GM23338 (cell line): ENCODE measurements at regions not wholly inside any gene's neighbourhood (a gene's known extent, or its start where the extent isn't known, plus 50 kb on each side); places are given as distances from the start of the nearest gene placed in this dataset.

ENCODE experiments used
- ATAC-seq: fragments of 200-7000 bp; cut with Tn5 transposase; 3 replicates; pipeline ENCODE4 v1.9.1; 2020
- DNase-seq: peaks from one replicate; pipeline ENCODE4 v3.0.0-alpha.2; 2015; ENCODE audit warnings: low spot score
- H2AFZ ChIP-seq: fragments of 200-600 bp; sonication (generic); 2 replicates; pipeline ENCODE4 v1.8.0; 2016; ENCODE audit warnings: antibody characterized with exemption, mild to moderate bottlenecking, moderate library complexity
- H3F3A ChIP-seq: fragments of 200-600 bp; sonication (generic); replicated peaks from 2 replicates; pipeline ENCODE4 v1.8.0; 2017; ENCODE audit warnings: antibody characterized with exemption, mixed run types, low read depth
- H3K27ac ChIP-seq: fragments of 200-600 bp; sonication (generic); 2 replicates; pipeline ENCODE4 v1.6.1; 2016; ENCODE audit warnings: low read depth
- H3K27me3 ChIP-seq: fragments of 200-600 bp; sonication (generic); 2 replicates; pipeline ENCODE4 v1.8.0; 2016; ENCODE audit warnings: mild to moderate bottlenecking, mixed run types, moderate library complexity; ENCODE audit not compliant: insufficient read depth
- H3K36me3 ChIP-seq: fragments of 200-600 bp; sonication (generic); 2 replicates; pipeline ENCODE4 v1.8.0; 2016; ENCODE audit warnings: mild to moderate bottlenecking; ENCODE audit not compliant: insufficient read depth
- H3K4me1 ChIP-seq: fragments of 200-600 bp; sonication (generic); 2 replicates; pipeline ENCODE4 v1.8.0; 2016; ENCODE audit warnings: mild to moderate bottlenecking, moderate library complexity; ENCODE audit not compliant: insufficient read depth
- H3K4me2 ChIP-seq: fragments of 200-600 bp; sonication (generic); 2 replicates; pipeline ENCODE4 v1.7.1; 2017; ENCODE audit warnings: mixed run types
- H3K4me3 ChIP-seq: fragments of 200-600 bp; sonication (generic); 2 replicates; pipeline ENCODE4 v1.6.1; 2016; ENCODE audit warnings: mixed run types
- H3K79me2 ChIP-seq: fragments of 200-600 bp; sonication (generic); replicated peaks from 2 replicates; pipeline ENCODE4 v1.8.0; 2017; ENCODE audit warnings: mild to moderate bottlenecking; ENCODE audit not compliant: insufficient read depth
- H3K9me2 ChIP-seq: fragments of 200-600 bp; sonication (generic); 2 replicates; pipeline ENCODE4 v1.8.0; 2017; ENCODE audit not compliant: insufficient read depth
- H4K20me1 ChIP-seq: fragments of 200-600 bp; sonication (generic); replicated peaks from 2 replicates; pipeline ENCODE4 v1.8.0; 2017; ENCODE audit warnings: mild to moderate bottlenecking; ENCODE audit not compliant: insufficient read depth
- H3K27ac Mint-ChIP-seq: 2 replicates; pipeline ENCODE4 v1.8.0; 2020; ENCODE audit warnings: inconsistent platforms, mild to moderate bottlenecking, moderate library complexity, mixed read lengths
- H3K27me3 Mint-ChIP-seq: 3 replicates; pipeline ENCODE4 v1.8.0; 2022; ENCODE audit warnings: low read depth, mild to moderate bottlenecking, moderate library complexity, mixed read lengths, inconsistent platforms; ENCODE audit not compliant: insufficient read depth, poor library complexity
- H3K36me3 Mint-ChIP-seq: 3 replicates; pipeline ENCODE4 v1.8.0; 2021; ENCODE audit warnings: low read depth, mild to moderate bottlenecking, inconsistent platforms, moderate library complexity, mixed read lengths
- H3K4me1 Mint-ChIP-seq: 3 replicates; pipeline ENCODE4 v1.8.0; 2020; ENCODE audit warnings: mild to moderate bottlenecking, inconsistent platforms, mixed read lengths
- H3K4me3 Mint-ChIP-seq: 3 replicates; pipeline ENCODE4 v1.8.0; 2021; ENCODE audit warnings: moderate library complexity, mild to moderate bottlenecking, inconsistent platforms, mixed read lengths
- H3K9me3 Mint-ChIP-seq: 3 replicates; pipeline ENCODE4 v1.8.0; 2020; ENCODE audit warnings: moderate library complexity, mild to moderate bottlenecking, inconsistent platforms, mixed read lengths
- CREB1 ChIP-seq: fragments of 250-450 bp; sonication (Bioruptor Pico); IDR thresholded peaks from 2 replicates; pipeline ENCODE4 v1.5.0; 2020; ENCODE audit warnings: low read depth, mild to moderate bottlenecking, moderate library complexity
- CTCF ChIP-seq, 2 experiments: fragments of 200-600 bp in 1 of 2; sonication (generic) in 1 of 2; conservative IDR thresholded peaks; 2 replicates each; pipeline versions ENCODE4 v1.5.1 to v1.6.1; 2016 to 2017; ENCODE audit warnings: antibody characterized with exemption in 2 of 2, low read depth in 2 of 2, mild to moderate bottlenecking in 2 of 2, moderate library complexity in 1 of 2
- ETS1 ChIP-seq: IDR thresholded peaks from 2 replicates; pipeline ENCODE4 v1.6.1; 2016; ENCODE audit warnings: antibody characterized with exemption
- EZH2 ChIP-seq: fragments of 200-600 bp; sonication (generic); IDR thresholded peaks from one replicate; pipeline ENCODE4 v1.8.0; 2017; ENCODE audit warnings: antibody characterized with exemption, mild to moderate bottlenecking, low read depth; ENCODE audit not compliant: unreplicated experiment
- EZH2phosphoT487 ChIP-seq: fragments of 200-600 bp; sonication (generic); IDR thresholded peaks from one replicate; pipeline ENCODE4 v1.8.1; 2018; ENCODE audit warnings: antibody characterized with exemption; ENCODE audit not compliant: unreplicated experiment
- JUNB ChIP-seq: IDR thresholded peaks from one replicate; pipeline ENCODE4 v1.6.1; 2016; ENCODE audit warnings: antibody characterized with exemption; ENCODE audit not compliant: unreplicated experiment
- NANOG ChIP-seq: IDR thresholded peaks from 2 replicates; pipeline ENCODE4 v1.6.1; 2016; ENCODE audit warnings: antibody characterized with exemption, borderline replicate concordance
- POLR2AphosphoS5 ChIP-seq: IDR thresholded peaks from 2 replicates; pipeline ENCODE4 v1.6.1; 2016; ENCODE audit warnings: antibody characterized with exemption, low read depth
- REST ChIP-seq: IDR thresholded peaks from one replicate; pipeline ENCODE4 v1.6.1; 2018; ENCODE audit warnings: antibody characterized with exemption; ENCODE audit not compliant: unreplicated experiment
- STAT1 ChIP-seq: IDR thresholded peaks from one replicate; pipeline ENCODE4 v1.6.1; 2016; ENCODE audit warnings: antibody characterized with exemption; ENCODE audit not compliant: unreplicated experiment
- ZNF114 ChIP-seq: fragments of 250-450 bp; sonication (Bioruptor Pico); IDR thresholded peaks from 2 replicates; pipeline ENCODE4 v1.5.0; 2020; ENCODE audit warnings: mild to moderate bottlenecking, moderate library complexity
- ZNF331 ChIP-seq: fragments of 250-450 bp; sonication (Bioruptor Pico); IDR thresholded peaks from 2 replicates; pipeline ENCODE4 v1.5.0; 2020; ENCODE audit warnings: low read depth, mild to moderate bottlenecking, moderate library complexity
- TF ChIP-seq, protein P1 (sequence below): fragments of 250-450 bp; sonication (Bioruptor Pico); IDR thresholded peaks from 2 replicates; pipeline ENCODE4 v1.5.0; 2020; ENCODE audit warnings: mild to moderate bottlenecking, moderate library complexity

DNA sequence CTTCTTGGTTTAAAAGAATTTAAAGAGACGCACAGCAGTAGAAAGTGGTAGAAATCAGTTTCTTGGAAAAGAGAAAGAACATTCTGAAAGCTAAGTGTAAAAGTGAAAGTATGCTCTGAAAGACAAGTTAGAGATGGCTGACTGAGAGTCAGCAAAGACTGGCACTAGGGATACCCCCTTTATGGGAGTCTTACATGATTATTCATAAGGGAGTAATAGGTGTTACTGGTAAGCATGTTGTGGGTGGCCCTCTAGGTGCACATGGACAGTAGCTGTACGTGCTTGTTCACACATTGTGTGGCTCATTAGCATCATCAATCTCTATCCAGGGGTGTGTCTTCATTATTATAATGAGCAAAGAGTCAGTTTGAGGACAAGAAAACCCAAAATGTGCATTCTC is 816.2 kb downstream of the CBLN2 start:
- H3K4me3 ChIP-seq: no peak overlapping the region
- no peaks in the 10 kb centered on the region for H3K27me3 ChIP-seq
- Mint-ChIP-seq H3K27ac (no peak overlapping the region), H3K4me1 (no peaks in the 10 kb centered on the region), H3K36me3 (peaks cover 31% of the 10 kb centered on the region), H3K4me3 (no peak overlapping the region), H3K9me3 (peaks cover 89% of the 10 kb centered on the region), H3K27me3 (no peaks in the 10 kb centered on the region)
- ATAC-seq (no peak), DNase-seq (no peak)
- no peaks in the 10 kb centered on the region for H4K20me1 ChIP-seq
- no peaks in the 10 kb centered on the region for H3K9me2 ChIP-seq
- H3F3A ChIP-seq: no peaks in the 10 kb centered on the region
- no peak overlapping the region for H3K4me2 ChIP-seq
- no peaks in the 10 kb centered on the region for H3K79me2 ChIP-seq
- no peaks in the 10 kb centered on the region for H3K4me1 ChIP-seq
- peaks cover 8% of the 10 kb centered on the region for H3K36me3 ChIP-seq
- no peak overlapping the region for H3K27ac ChIP-seq
- H2AFZ ChIP-seq: no peak overlapping the region
- TF ChIP-seq ETS1 (no peak), STAT1 (no peak), CTCF (conservative IDR thresholded peaks at IDR 0.05; ENCODE audit: low read depth in 2 of 2) (no peak), NANOG (no peak), ZNF331 (CRISPR knock-in tag) (no peak), ZNF114 (CRISPR knock-in tag) (no peak), POLR2AphosphoS5 (no peak), EZH2 (no peak), REST (no peak), JUNB (no peak), EZH2phosphoT487 (no peak), CREB1 (CRISPR knock-in tag) (no peak)
- TF ChIP-seq, protein P1, sequence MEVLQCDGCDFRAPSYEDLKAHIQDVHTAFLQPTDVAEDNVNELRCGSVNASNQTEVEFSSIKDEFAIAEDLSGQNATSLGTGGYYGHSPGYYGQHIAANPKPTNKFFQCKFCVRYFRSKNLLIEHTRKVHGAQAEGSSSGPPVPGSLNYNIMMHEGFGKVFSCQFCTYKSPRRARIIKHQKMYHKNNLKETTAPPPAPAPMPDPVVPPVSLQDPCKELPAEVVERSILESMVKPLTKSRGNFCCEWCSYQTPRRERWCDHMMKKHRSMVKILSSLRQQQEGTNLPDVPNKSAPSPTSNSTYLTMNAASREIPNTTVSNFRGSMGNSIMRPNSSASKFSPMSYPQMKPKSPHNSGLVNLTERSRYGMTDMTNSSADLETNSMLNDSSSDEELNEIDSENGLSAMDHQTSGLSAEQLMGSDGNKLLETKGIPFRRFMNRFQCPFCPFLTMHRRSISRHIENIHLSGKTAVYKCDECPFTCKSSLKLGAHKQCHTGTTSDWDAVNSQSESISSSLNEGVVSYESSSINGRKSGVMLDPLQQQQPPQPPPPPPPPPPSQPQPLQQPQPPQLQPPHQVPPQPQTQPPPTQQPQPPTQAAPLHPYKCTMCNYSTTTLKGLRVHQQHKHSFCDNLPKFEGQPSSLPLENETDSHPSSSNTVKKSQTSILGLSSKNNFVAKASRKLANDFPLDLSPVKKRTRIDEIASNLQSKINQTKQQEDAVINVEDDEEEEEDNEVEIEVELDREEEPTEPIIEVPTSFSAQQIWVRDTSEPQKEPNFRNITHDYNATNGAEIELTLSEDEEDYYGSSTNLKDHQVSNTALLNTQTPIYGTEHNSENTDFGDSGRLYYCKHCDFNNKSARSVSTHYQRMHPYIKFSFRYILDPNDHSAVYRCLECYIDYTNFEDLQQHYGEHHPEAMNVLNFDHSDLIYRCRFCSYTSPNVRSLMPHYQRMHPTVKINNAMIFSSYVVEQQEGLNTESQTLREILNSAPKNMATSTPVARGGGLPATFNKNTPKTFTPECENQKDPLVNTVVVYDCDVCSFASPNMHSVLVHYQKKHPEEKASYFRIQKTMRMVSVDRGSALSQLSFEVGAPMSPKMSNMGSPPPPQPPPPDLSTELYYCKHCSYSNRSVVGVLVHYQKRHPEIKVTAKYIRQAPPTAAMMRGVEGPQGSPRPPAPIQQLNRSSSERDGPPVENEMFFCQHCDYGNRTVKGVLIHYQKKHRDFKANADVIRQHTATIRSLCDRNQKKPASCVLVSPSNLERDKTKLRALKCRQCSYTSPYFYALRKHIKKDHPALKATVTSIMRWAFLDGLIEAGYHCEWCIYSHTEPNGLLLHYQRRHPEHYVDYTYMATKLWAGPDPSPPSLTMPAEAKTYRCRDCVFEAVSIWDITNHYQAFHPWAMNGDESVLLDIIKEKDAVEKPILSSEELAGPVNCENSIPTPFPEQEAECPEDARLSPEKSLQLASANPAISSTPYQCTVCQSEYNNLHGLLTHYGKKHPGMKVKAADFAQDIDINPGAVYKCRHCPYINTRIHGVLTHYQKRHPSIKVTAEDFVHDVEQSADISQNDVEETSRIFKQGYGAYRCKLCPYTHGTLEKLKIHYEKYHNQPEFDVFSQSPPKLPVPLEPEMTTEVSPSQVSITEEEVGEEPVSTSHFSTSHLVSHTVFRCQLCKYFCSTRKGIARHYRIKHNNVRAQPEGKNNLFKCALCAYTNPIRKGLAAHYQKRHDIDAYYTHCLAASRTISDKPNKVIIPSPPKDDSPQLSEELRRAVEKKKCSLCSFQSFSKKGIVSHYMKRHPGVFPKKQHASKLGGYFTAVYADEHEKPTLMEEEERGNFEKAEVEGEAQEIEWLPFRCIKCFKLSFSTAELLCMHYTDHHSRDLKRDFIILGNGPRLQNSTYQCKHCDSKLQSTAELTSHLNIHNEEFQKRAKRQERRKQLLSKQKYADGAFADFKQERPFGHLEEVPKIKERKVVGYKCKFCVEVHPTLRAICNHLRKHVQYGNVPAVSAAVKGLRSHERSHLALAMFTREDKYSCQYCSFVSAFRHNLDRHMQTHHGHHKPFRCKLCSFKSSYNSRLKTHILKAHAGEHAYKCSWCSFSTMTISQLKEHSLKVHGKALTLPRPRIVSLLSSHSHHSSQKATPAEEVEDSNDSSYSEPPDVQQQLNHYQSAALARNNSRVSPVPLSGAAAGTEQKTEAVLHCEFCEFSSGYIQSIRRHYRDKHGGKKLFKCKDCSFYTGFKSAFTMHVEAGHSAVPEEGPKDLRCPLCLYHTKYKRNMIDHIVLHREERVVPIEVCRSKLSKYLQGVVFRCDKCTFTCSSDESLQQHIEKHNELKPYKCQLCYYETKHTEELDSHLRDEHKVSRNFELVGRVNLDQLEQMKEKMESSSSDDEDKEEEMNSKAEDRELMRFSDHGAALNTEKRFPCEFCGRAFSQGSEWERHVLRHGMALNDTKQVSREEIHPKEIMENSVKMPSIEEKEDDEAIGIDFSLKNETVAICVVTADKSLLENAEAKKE (CRISPR knock-in tag): no peak
